B cell (primary cell): ENCODE measurements at regions not wholly inside any gene's neighbourhood (a gene's known extent, or its start where the extent isn't known, plus 50 kb on each side); places are given as distances from the start of the nearest gene placed in this dataset.

Source experiments
- ATAC-seq: fragments of 200-7000 bp; cut with Tn5 transposase; one replicate; pipeline ENCODE4 v1.10.0; 2021; ENCODE audit warnings: low read depth, mild to moderate bottlenecking, moderate number of reproducible peaks, moderate library complexity
- CTCF ChIA-PET: fragments of 350-600 bp; sonication (Branson Sonifier 250); formaldehyde crosslinking; loops from one replicate; lab custom pipeline; 2021; ENCODE audit warnings: antibody characterized with exemption, inconsistent platforms; lab: Charles Lee
- POLR2A ChIA-PET: fragments of 350-600 bp; sonication (Branson Sonifier 250); formaldehyde crosslinking; loops from one replicate; lab custom pipeline; 2021; ENCODE audit warnings: antibody characterized with exemption; lab: Charles Lee
- DNase-seq: peaks from one replicate; pipeline ENCODE4 v3.0.0; 2013
- H2AFZ ChIP-seq: 2 replicates; pipeline ENCODE4 v1.6.1; 2012; ENCODE audit warnings: mild to moderate bottlenecking, low read depth, low read length; ENCODE audit not compliant: insufficient read depth, poor library complexity, severe bottlenecking
- H3K27ac ChIP-seq, 2 donors: 1 replicate in 1 of 2; 2 replicates in 1 of 2; pipeline ENCODE4 v1.5.1; 2012 to 2013; ENCODE audit warnings: low read length in 2 of 2, mild to moderate bottlenecking in 2 of 2, moderate library complexity in 1 of 2
- H3K27me3 ChIP-seq, 4 experiments: fragments of 200-600 bp in 1 of 4; sonication (generic) in 1 of 4; replicated peaks in 1 of 4; 1 replicate in 2 of 4; 2 replicates in 2 of 4; pipeline versions ENCODE4 v1.6.1 to v1.7.0; 2013 to 2016; ENCODE audit warnings: low read length in 3 of 4, mild to moderate bottlenecking in 2 of 4, mixed read lengths in 1 of 4, moderate library complexity in 1 of 4; ENCODE audit not compliant: insufficient read depth in 4 of 4, control insufficient read depth in 3 of 4; ENCODE audit errors: control extremely low read depth in 1 of 4
- H3K36me3 ChIP-seq, 2 experiments: replicated peaks in 1 of 2; 1 replicate in 1 of 2; 2 replicates in 1 of 2; pipeline versions ENCODE4 v1.6.1 to v1.7.1; 2013; ENCODE audit warnings: low read length in 1 of 2; ENCODE audit not compliant: insufficient read depth in 2 of 2, control insufficient read depth in 1 of 2; ENCODE audit errors: control extremely low read depth in 1 of 2, extremely low read depth in 1 of 2
- H3K4me1 ChIP-seq, 2 donors: fragments of 200-600 bp in 1 of 2; sonication (generic) in 1 of 2; 1 replicate in 1 of 2; 2 replicates in 1 of 2; pipeline versions ENCODE4 v1.5.1 to v1.6.1; 2013 to 2017; ENCODE audit warnings: low read length in 2 of 2; ENCODE audit not compliant: control insufficient read depth in 2 of 2, insufficient read depth in 2 of 2
- H3K4me2 ChIP-seq: replicated peaks from 2 replicates; pipeline ENCODE3; 2012; ENCODE audit warnings: mild to moderate bottlenecking, low read depth, low read length; ENCODE audit not compliant: poor library complexity, severe bottlenecking
- H3K4me3 ChIP-seq, 5 experiments: fragments of 200-600 bp in 1 of 5; sonication (generic) in 1 of 5; 1 replicate in 3 of 5; 2 replicates in 2 of 5; pipeline versions ENCODE4 v1.5.1 to v1.7.0; 2011 to 2016; ENCODE audit warnings: low read length in 4 of 5, mild to moderate bottlenecking in 4 of 5, low read depth in 2 of 5, control low read depth in 1 of 5, moderate library complexity in 1 of 5; ENCODE audit not compliant: insufficient read depth in 1 of 5; ENCODE audit errors: control extremely low read depth in 1 of 5, extremely low read depth in 1 of 5
- H3K79me2 ChIP-seq: fragments of 200-600 bp; sonication (generic); one replicate; pipeline ENCODE4 v1.6.0; 2016; ENCODE audit warnings: low read length; ENCODE audit not compliant: control insufficient read depth, insufficient read depth
- H3K9ac ChIP-seq: fragments of 200-600 bp; sonication (generic); 2 replicates; pipeline ENCODE4 v1.6.1; 2017; ENCODE audit warnings: mild to moderate bottlenecking, low read length, moderate library complexity
- H3K9me3 ChIP-seq, 3 donors: one replicate each; pipeline versions ENCODE4 v1.6.1 to v1.7.1; 2013; ENCODE audit warnings: low read length in 2 of 3; ENCODE audit not compliant: control insufficient read depth in 2 of 3, insufficient read depth in 1 of 3; ENCODE audit errors: control extremely low read depth in 1 of 3
- H4K20me1 ChIP-seq: 2 replicates; pipeline ENCODE4 v1.6.0; 2012; ENCODE audit warnings: mild to moderate bottlenecking, low read length; ENCODE audit not compliant: insufficient read depth, control insufficient read depth, poor library complexity, severe bottlenecking
- H3K27ac Mint-ChIP-seq: one replicate; pipeline ENCODE4 v1.8.0; 2021; ENCODE audit warnings: mixed read lengths
- H3K27me3 Mint-ChIP-seq: one replicate; pipeline ENCODE4 v1.8.0; 2021; ENCODE audit warnings: mixed read lengths
- H3K4me1 Mint-ChIP-seq: one replicate; pipeline ENCODE4 v1.8.0; 2021; ENCODE audit warnings: mixed read lengths
- H3K4me3 Mint-ChIP-seq: one replicate; pipeline ENCODE4 v1.8.0; 2021; ENCODE audit warnings: mixed read lengths
- H3K9me3 Mint-ChIP-seq: one replicate; pipeline ENCODE4 v1.8.0; 2022; ENCODE audit warnings: mixed read lengths; ENCODE audit not compliant: insufficient read depth
- CTCF ChIP-seq: fragments of 200-600 bp; IDR thresholded peaks from one replicate; pipeline ENCODE4 v1.8.0; 2022; ENCODE audit warnings: antibody characterized with exemption, mild to moderate bottlenecking
- EZH2 ChIP-seq: IDR thresholded peaks from 2 replicates; pipeline ENCODE4 v1.6.1; 2012; ENCODE audit warnings: borderline replicate concordance, low read depth, mild to moderate bottlenecking, moderate library complexity, low read length; ENCODE audit not compliant: insufficient read depth, poor library complexity, severe bottlenecking
- WGBS: methylation state at CpG from one replicate; pipeline ENCODE4 v1.1.5; 2013; ENCODE audit warnings: missing lambda C conversion rate; ENCODE audit not compliant: insufficient coverage; 5-methylcytosine and 5-hydroxymethylcytosine counted together
- intact Hi-C: fragments of 100-400 bp; cut with micrococcal nuclease; formaldehyde crosslinking; loops from one replicate; pipeline ENCODE4 v1.10.0; 2022

DNA sequence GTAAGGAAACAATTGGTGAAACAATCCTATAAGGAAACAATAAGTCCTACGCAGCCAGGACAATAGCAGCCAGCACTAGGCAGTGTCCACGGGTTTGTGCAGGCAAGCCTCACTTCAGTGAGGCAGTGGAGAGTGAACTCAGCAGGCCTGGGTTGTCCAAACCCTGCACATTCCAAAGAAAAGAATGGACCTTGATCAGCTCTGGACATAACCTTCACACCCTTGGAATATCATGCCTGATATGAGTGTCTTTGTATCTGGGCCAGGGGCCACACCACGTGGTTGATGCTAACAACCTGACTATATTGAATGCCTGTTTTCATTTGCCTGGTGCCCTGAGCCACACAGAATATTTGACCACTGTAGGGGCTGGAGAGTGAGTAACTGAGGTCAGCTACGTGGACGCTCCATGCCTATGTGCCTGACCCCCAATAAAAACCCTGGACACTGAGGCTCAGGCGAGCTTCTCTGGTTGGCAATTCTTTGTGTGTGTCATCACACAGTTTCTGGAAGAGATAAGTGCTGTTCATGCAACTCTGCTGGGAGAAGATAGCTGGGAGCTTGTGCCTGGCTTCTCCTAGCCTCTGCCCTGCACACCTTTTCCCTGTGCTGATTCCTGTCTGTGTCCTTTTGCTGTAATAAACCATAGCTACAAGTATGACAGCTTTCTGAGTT lies 81.4 kb upstream of the NCOR2 start:
- H3K27ac Mint-ChIP-seq = no peak overlapping the region
- intact Hi-C loops = no loop called here

More for the DNA sequence above, 81.4 kb upstream of the NCOR2 start:
- H3K79me2 ChIP-seq = no peaks in the 10 kb centered on the region
- POLR2A ChIA-PET = no interaction called here
- TF ChIP-seq CTCF = no peak
- TF ChIP-seq EZH2 = no peak
- DNase-seq = no peak
- no peaks in the 10 kb centered on the region for H3K36me3 ChIP-seq
- no peaks in the 10 kb centered on the region for H3K27me3 Mint-ChIP-seq
- H3K4me1 ChIP-seq = peaks cover 3 to 7% of the 10 kb centered on the region in 2 donors
- no peak overlapping the region for H3K27ac ChIP-seq
- no peak overlapping the region for H3K4me2 ChIP-seq
- WGBS = 75% methylated on average over 5 of the region's 6 CpGs
- CTCF ChIA-PET = no interaction called here
- no peak overlapping the region for H2AFZ ChIP-seq
- H4K20me1 ChIP-seq = no peaks in the 10 kb centered on the region
- no peak for ATAC-seq
- no peak overlapping the region for H3K4me3 Mint-ChIP-seq
- peaks cover 0 to 3% (median 0%) of the 10 kb centered on the region in 4 experiments for H3K27me3 ChIP-seq
- peaks cover 1 to 18% (median 9%) of the 10 kb centered on the region in 3 donors for H3K9me3 ChIP-seq
- peaks cover 13% of the 10 kb centered on the region for H3K4me1 Mint-ChIP-seq
- no peak overlapping the region for H3K4me3 ChIP-seq
- peaks cover 8% of the 10 kb centered on the region for H3K9me3 Mint-ChIP-seq
- H3K9ac ChIP-seq = no peak overlapping the region
